OCI-LY7 (cell line): ENCODE measurements at regions not wholly inside any gene's neighbourhood (a gene's known extent, or its start where the extent isn't known, plus 50 kb on each side); places are given as distances from the start of the nearest gene placed in this dataset.

Source experiments
- BruUV-seq: library from RNA; stranded (reverse); fragments of 400-500 nt; replicated peaks from 2 replicates; lab custom pipeline; 2021; lab: Mats Ljungman, UMichigan
- CTCF ChIA-PET: fragments of 300-600 bp; sonication (Branson Sonifier 250); formaldehyde crosslinking; loops from one replicate; lab custom pipeline; 2022; ENCODE audit warnings: antibody characterized with exemption; ENCODE audit not compliant: unreplicated experiment; lab: Charles Lee
- POLR2A ChIA-PET: fragments of 300-600 bp; sonication (Branson Sonifier 250); formaldehyde crosslinking; loops from one replicate; lab custom pipeline; 2022; ENCODE audit warnings: antibody characterized with exemption; lab: Charles Lee
- DNase-seq: peaks from one replicate; pipeline ENCODE4 v3.0.0-alpha.2; 2015; ENCODE audit warnings: low spot score
- H2AFZ ChIP-seq: fragments of 200-600 bp; sonication (generic), shearing (Covaris generic); 2 replicates; pipeline ENCODE4 v1.6.1; 2014; ENCODE audit warnings: mild to moderate bottlenecking, antibody characterized with exemption, low read length, moderate library complexity
- H3K27ac ChIP-seq: fragments of 200-600 bp; sonication (generic); 2 replicates; pipeline ENCODE4 v1.5.1; 2014; ENCODE audit warnings: mixed run types, low read depth, mild to moderate bottlenecking, moderate library complexity, low read length, inconsistent platforms; ENCODE audit not compliant: poor library complexity, severe bottlenecking
- H3K36me3 ChIP-seq: fragments of 200-600 bp; sonication (generic); 2 replicates; pipeline ENCODE4 v1.6.1; 2014; ENCODE audit warnings: mild to moderate bottlenecking, antibody characterized with exemption, low read length, moderate library complexity, mixed read lengths; ENCODE audit not compliant: insufficient read depth
- H3K4me1 ChIP-seq: fragments of 200-600 bp; sonication (generic); 2 replicates; pipeline ENCODE4 v1.5.1; 2014; ENCODE audit warnings: mild to moderate bottlenecking, low read length; ENCODE audit not compliant: insufficient read depth, poor library complexity, severe bottlenecking
- H3K4me2 ChIP-seq: fragments of 200-600 bp; sonication (generic); 2 replicates; pipeline ENCODE4 v1.6.1; 2014; ENCODE audit warnings: mild to moderate bottlenecking, low read length
- H3K4me3 ChIP-seq: fragments of 200-600 bp; sonication (generic); 2 replicates; pipeline ENCODE4 v1.5.1; 2014; ENCODE audit warnings: mild to moderate bottlenecking, low read depth, low read length; ENCODE audit not compliant: poor library complexity, severe bottlenecking
- H3K79me2 ChIP-seq: fragments of 200-600 bp; sonication (generic); 2 replicates; pipeline ENCODE4 v1.6.1; 2016; ENCODE audit warnings: low read depth, mild to moderate bottlenecking, low read length, moderate library complexity, mixed read lengths; ENCODE audit not compliant: insufficient read depth
- H3K9me2 ChIP-seq: fragments of 200-600 bp; sonication (generic); 2 replicates; pipeline ENCODE4 v1.6.1; 2016; ENCODE audit warnings: mild to moderate bottlenecking, low read length, mixed read lengths; ENCODE audit not compliant: insufficient read depth
- H3K9me3 ChIP-seq: fragments of 200-600 bp; sonication (generic); 2 replicates; pipeline ENCODE4 v1.6.1; 2014; ENCODE audit warnings: mild to moderate bottlenecking, mixed run types, low read length, mixed read lengths
- H4K20me1 ChIP-seq: fragments of 200-600 bp; sonication (generic); 2 replicates; pipeline ENCODE4 v1.6.1; 2014; ENCODE audit warnings: mild to moderate bottlenecking, antibody characterized with exemption, low read length, moderate library complexity, mixed read lengths; ENCODE audit not compliant: insufficient read depth
- CTCF ChIP-seq: fragments of 200-600 bp; sonication (generic); conservative IDR thresholded peaks from 2 replicates; pipeline ENCODE4 v1.5.1; 2014; ENCODE audit warnings: mild to moderate bottlenecking, antibody characterized with exemption, low read length, moderate library complexity, mixed read lengths
- EZH2phosphoT487 ChIP-seq: fragments of 200-600 bp; sonication (generic); IDR thresholded peaks from 2 replicates; pipeline ENCODE4 v1.6.1; 2018; ENCODE audit warnings: low read depth, borderline replicate concordance, mild to moderate bottlenecking, mixed run types, antibody characterized with exemption, low read length, moderate library complexity, mixed read lengths
- intact Hi-C: fragments of 100-400 bp; cut with micrococcal nuclease; formaldehyde crosslinking; loops from one replicate; pipeline ENCODE4 v1.10.0; 2022; ENCODE audit not compliant: unreplicated experiment

- POLR2A ChIA-PET = interaction anchor here (0.6 kb wide), 1 partner anchor 10 kb away, joined by 3 read pairs; no protein-coding TSS in a partner anchor
- DNase-seq = no peak
- Histone ChIP-seq H3K4me1 (peaks cover 87% of the 10 kb centered on the region), H3K27ac (no peak overlapping the region), H3K4me2 (no peak overlapping the region), H3K9me3 (no peaks in the 10 kb centered on the region), H3K79me2 (no peaks in the 10 kb centered on the region), H3K9me2 (no peaks in the 10 kb centered on the region), H3K4me3 (no peak overlapping the region), H2AFZ (no peak overlapping the region), H3K36me3 (no peaks in the 10 kb centered on the region), H4K20me1 (no peaks in the 10 kb centered on the region)
- no TSS peak for BruUV-seq
- intact Hi-C loops = loop anchor here (5.0 kb wide), 1 partner anchor 136 kb away; no protein-coding TSS in a partner anchor
- TF ChIP-seq CTCF (no peak), EZH2phosphoT487 (no peak)
- CTCF ChIA-PET = no interaction called here
These were observed 199.5 kb upstream of the CIBAR2 start for GRCh38 chr16:85311741-85312140.

- H3K27ac ChIP-seq = no peak overlapping the region
- no TSS peak for BruUV-seq
These were observed 199.9 kb upstream of the CIBAR2 start for GRCh38 chr16:85312174-85312573.

More at GRCh38 chr16:85312174-85312573, 199.9 kb upstream of the CIBAR2 start:
- H4K20me1 ChIP-seq = no peaks in the 10 kb centered on the region
- no peak for DNase-seq
- CTCF ChIA-PET = no interaction called here
- POLR2A ChIA-PET = interaction anchor here (0.6 to 0.7 kb wide), 2 partner anchors 9 to 104 kb away, joined by 3 to 5 read pairs; no protein-coding TSS in a partner anchor
- H3K79me2 ChIP-seq = no peaks in the 10 kb centered on the region
- no peak overlapping the region for H3K4me3 ChIP-seq
- TF ChIP-seq CTCF (no peak), EZH2phosphoT487 (no peak)
- no peaks in the 10 kb centered on the region for H3K9me3 ChIP-seq
- intact Hi-C loops = loop anchor here (5.0 kb wide), 1 partner anchor 135 kb away; no protein-coding TSS in a partner anchor
- H2AFZ ChIP-seq = no peak overlapping the region; the same call in 1 of the 2 replicates
- no peaks in the 10 kb centered on the region for H3K36me3 ChIP-seq
- H3K9me2 ChIP-seq = no peaks in the 10 kb centered on the region
- peaks cover 82% of the 10 kb centered on the region for H3K4me1 ChIP-seq
- H3K4me2 ChIP-seq = 0 out of 2 replicates have a peak overlapping the region, but pooled peaks have one; percentile 39
